22Rv1 (cell line): ENCODE measurements at regions not wholly inside any gene's neighbourhood (a gene's known extent, or its start where the extent isn't known, plus 50 kb on each side); places are given as distances from the start of the nearest gene placed in this dataset.

Experiments
- CTCF ChIP-seq: fragments of 450-650 bp; IDR thresholded peaks from 2 replicates; pipeline ENCODE4 v1.5.1; 2017; ENCODE audit warnings: mild to moderate bottlenecking
- ZFX ChIP-seq: fragments of 450-650 bp; IDR thresholded peaks from 2 replicates; pipeline ENCODE4 v1.6.1; 2017; ENCODE audit warnings: antibody characterized with exemption, borderline replicate concordance

GRCh38 chr4:14478504-14478903, 523.8 kb upstream of the CPEB2 start:
- no peak for TF ChIP-seq ZFX
- no peak for TF ChIP-seq CTCF
